Natural killer cell (primary cell): ENCODE measurements at regions not wholly inside any gene's neighbourhood (a gene's known extent, or its start where the extent isn't known, plus 50 kb on each side); places are given as distances from the start of the nearest gene placed in this dataset.

ENCODE experiments used
- ATAC-seq, 3 donors: fragments of 150-1000 bp in 2 of 3; fragments of 200-7000 bp in 1 of 3; cut with Tn5 transposase; 1 replicate in 1 of 3; 2 replicates in 2 of 3; pipeline ENCODE4 v1.10.0; 2021; ENCODE audit warnings: mild to moderate bottlenecking in 2 of 3, moderate library complexity in 2 of 3
- DNase-seq, 2 donors: peaks; one replicate each; pipeline versions ENCODE4 v3.0.0 to v3.0.0-alpha.2; 2013 to 2021; ENCODE audit warnings: mixed read lengths in 1 of 2
- H3K27ac ChIP-seq: one replicate; pipeline ENCODE4 v1.5.1; 2013; ENCODE audit warnings: mild to moderate bottlenecking, low read length
- H3K27me3 ChIP-seq: one replicate; pipeline ENCODE4 v1.6.1; 2013; ENCODE audit warnings: low read length; ENCODE audit not compliant: control insufficient read depth, insufficient read depth
- H3K36me3 ChIP-seq: one replicate; pipeline ENCODE4 v1.6.1; 2013; ENCODE audit warnings: low read length; ENCODE audit not compliant: control insufficient read depth, insufficient read depth
- H3K4me1 ChIP-seq: one replicate; pipeline ENCODE4 v1.6.1; 2013; ENCODE audit warnings: low read length; ENCODE audit not compliant: control insufficient read depth, insufficient read depth
- H3K4me3 ChIP-seq: one replicate; pipeline ENCODE4 v1.5.1; 2013; ENCODE audit warnings: low read length
- H3K9me3 ChIP-seq: one replicate; pipeline ENCODE4 v1.6.1; 2013; ENCODE audit warnings: low read length; ENCODE audit not compliant: control insufficient read depth, insufficient read depth
- H3K27ac Mint-ChIP-seq, 2 donors: one replicate each; pipeline ENCODE4 v1.8.0; 2022; ENCODE audit warnings: mild to moderate bottlenecking in 2 of 2, mixed read lengths in 2 of 2, moderate library complexity in 1 of 2
- H3K27me3 Mint-ChIP-seq, 2 donors: one replicate each; pipeline ENCODE4 v1.8.0; 2022; ENCODE audit warnings: low read depth in 2 of 2, mixed read lengths in 2 of 2
- H3K36me3 Mint-ChIP-seq: one replicate; pipeline ENCODE4 v1.8.0; 2022; ENCODE audit warnings: mixed read lengths
- H3K4me1 Mint-ChIP-seq, 2 donors: one replicate each; pipeline ENCODE4 v1.8.0; 2022; ENCODE audit warnings: mixed read lengths in 2 of 2
- H3K4me3 Mint-ChIP-seq: one replicate; pipeline ENCODE4 v1.8.0; 2022; ENCODE audit warnings: mild to moderate bottlenecking, moderate library complexity, mixed read lengths
- H3K9me3 Mint-ChIP-seq, 2 donors: one replicate each; pipeline ENCODE4 v1.8.0; 2022; ENCODE audit warnings: mixed read lengths in 2 of 2
- WGBS: methylation state at CpG from one replicate; pipeline ENCODE4 v1.1.7; 2013; ENCODE audit warnings: missing lambda C conversion rate; ENCODE audit not compliant: insufficient coverage; 5-methylcytosine and 5-hydroxymethylcytosine counted together
- intact Hi-C: fragments of 100-400 bp; cut with micrococcal nuclease; formaldehyde crosslinking; loops from one replicate; pipeline ENCODE4 v1.14.2; 2022
- TF ChIP-seq, protein P1 (sequence below): fragments of 200-600 bp; IDR thresholded peaks from one replicate; pipeline ENCODE4 v1.8.0; 2022; ENCODE audit warnings: antibody characterized with exemption

DNA sequence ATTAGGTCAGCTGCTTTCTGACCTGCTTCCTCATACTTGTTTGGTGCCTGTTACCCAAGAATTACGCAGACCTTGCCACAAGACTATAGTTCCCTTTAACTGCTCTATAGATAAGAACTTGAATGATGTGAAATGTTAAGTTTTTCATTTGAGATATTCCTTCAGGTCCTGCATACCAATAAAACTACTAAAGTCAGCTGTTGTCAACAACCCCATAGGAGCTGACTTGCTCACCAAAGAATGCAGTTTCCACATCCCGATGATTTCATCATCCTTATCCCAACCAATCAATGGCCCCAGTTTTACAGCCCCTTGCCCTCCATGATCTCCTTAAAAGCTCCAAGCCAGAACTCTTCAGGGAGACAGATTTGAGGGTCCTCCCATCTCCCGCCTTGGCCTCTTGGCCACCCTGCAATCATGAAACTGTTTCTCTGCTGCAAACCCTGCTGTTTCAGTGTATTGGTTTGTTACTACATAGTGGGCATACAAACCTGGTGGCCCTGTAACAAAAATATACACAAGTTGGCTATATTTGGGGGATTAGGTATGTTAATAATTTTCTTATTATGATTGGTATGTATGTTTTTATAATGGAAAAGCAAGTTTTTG lies 396.3 kb upstream of the CHST9 start:
- intact Hi-C loops, result no loop called here
- Histone ChIP-seq H3K36me3 (no peaks in the 10 kb centered on the region), H3K27me3 (no peaks in the 10 kb centered on the region), H3K4me3 (no peak overlapping the region), H3K27ac (no peak overlapping the region), H3K9me3 (peaks cover 4% of the 10 kb centered on the region), H3K4me1 (no peaks in the 10 kb centered on the region)
- TF ChIP-seq, protein P1, sequence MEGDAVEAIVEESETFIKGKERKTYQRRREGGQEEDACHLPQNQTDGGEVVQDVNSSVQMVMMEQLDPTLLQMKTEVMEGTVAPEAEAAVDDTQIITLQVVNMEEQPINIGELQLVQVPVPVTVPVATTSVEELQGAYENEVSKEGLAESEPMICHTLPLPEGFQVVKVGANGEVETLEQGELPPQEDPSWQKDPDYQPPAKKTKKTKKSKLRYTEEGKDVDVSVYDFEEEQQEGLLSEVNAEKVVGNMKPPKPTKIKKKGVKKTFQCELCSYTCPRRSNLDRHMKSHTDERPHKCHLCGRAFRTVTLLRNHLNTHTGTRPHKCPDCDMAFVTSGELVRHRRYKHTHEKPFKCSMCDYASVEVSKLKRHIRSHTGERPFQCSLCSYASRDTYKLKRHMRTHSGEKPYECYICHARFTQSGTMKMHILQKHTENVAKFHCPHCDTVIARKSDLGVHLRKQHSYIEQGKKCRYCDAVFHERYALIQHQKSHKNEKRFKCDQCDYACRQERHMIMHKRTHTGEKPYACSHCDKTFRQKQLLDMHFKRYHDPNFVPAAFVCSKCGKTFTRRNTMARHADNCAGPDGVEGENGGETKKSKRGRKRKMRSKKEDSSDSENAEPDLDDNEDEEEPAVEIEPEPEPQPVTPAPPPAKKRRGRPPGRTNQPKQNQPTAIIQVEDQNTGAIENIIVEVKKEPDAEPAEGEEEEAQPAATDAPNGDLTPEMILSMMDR, result no peak
- no peaks in the 10 kb centered on the region for H3K36me3 Mint-ChIP-seq
- H3K27ac Mint-ChIP-seq, result no peak overlapping the region
- H3K4me1 Mint-ChIP-seq, result no peaks in the 10 kb centered on the region
- H3K27me3 Mint-ChIP-seq, result no peaks in the 10 kb centered on the region
- H3K9me3 Mint-ChIP-seq, result no peaks in the 10 kb centered on the region
- WGBS, result 50% methylated on average over 2 of the region's 3 CpGs
- no peak overlapping the region for H3K4me3 Mint-ChIP-seq
- ATAC-seq, result no peak
- no peak for DNase-seq

DNA sequence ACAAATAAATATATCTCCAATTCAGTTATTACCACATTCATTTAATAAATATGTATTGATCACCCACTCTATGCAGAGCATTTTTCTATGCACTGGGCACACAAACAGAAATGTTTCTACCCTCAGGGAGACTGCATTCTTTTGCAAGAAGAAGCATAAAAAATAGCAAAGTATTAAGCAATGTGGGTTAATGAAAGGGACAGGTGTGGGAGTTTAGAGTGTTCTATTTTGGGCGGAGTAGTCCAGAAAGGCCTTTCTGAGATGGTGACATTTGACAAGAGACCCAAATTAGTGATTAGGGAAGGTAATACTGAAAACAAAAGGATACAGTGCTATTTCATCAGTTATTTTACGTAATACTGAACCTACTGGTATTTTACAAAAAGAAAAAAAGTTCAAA lies 394.3 kb upstream of the CHST9 start:
- H3K36me3 Mint-ChIP-seq, result no peaks in the 10 kb centered on the region
- H3K27me3 Mint-ChIP-seq, result no peaks in the 10 kb centered on the region
- no peak overlapping the region for H3K4me3 Mint-ChIP-seq
- Histone ChIP-seq H3K36me3 (no peaks in the 10 kb centered on the region), H3K27me3 (no peaks in the 10 kb centered on the region), H3K4me3 (no peak overlapping the region), H3K27ac (no peak overlapping the region), H3K9me3 (peaks cover 4% of the 10 kb centered on the region), H3K4me1 (no peaks in the 10 kb centered on the region)
- ATAC-seq, result no peak
- no peak for DNase-seq
- 92% methylated on average over 1 of the region's 2 CpGs for WGBS
- H3K4me1 Mint-ChIP-seq, result no peaks in the 10 kb centered on the region
- intact Hi-C loops, result no loop called here
- H3K9me3 Mint-ChIP-seq, result peaks cover 0 to 4% of the 10 kb centered on the region in 2 donors
- no peak overlapping the region for H3K27ac Mint-ChIP-seq
- TF ChIP-seq, protein P1, result no peak

DNA sequence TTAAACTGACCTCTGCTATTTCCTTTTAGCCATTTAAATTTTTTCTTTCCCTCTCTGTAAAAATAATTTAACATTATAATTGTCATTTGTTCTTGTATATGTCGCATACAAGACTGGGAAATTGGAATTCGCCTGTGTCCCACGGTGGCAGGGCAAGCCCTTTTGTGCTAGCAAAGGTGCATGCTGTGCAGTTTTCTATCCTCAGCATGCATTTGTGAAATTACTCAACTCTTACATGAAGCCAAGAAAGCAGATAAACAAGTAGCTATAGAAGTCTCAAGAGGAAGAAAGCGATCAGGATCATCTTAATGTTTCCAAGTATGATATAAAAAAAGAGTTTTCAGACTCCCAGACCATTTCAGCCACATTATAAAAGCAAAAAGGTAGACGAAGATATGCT lies 392.6 kb upstream of the CHST9 start:
- Mint-ChIP-seq H3K27ac (no peak overlapping the region), H3K36me3 (no peaks in the 10 kb centered on the region), H3K4me1 (no peaks in the 10 kb centered on the region), H3K27me3 (no peaks in the 10 kb centered on the region), H3K9me3 (peaks cover 2 to 4% of the 10 kb centered on the region in 2 donors), H3K4me3 (no peak overlapping the region)
- TF ChIP-seq, protein P1, result no peak
- ATAC-seq, result no peak
- DNase-seq, result no peak
- intact Hi-C loops, result no loop called here
- no peaks in the 10 kb centered on the region for H3K4me1 ChIP-seq
- H3K9me3 ChIP-seq, result peaks cover 4% of the 10 kb centered on the region
- no peak overlapping the region for H3K27ac ChIP-seq
- H3K36me3 ChIP-seq, result no peaks in the 10 kb centered on the region
- H3K4me3 ChIP-seq, result no peak overlapping the region
- H3K27me3 ChIP-seq, result no peaks in the 10 kb centered on the region
- 66% methylated on average over 5 of the region's 5 CpGs for WGBS

DNA sequence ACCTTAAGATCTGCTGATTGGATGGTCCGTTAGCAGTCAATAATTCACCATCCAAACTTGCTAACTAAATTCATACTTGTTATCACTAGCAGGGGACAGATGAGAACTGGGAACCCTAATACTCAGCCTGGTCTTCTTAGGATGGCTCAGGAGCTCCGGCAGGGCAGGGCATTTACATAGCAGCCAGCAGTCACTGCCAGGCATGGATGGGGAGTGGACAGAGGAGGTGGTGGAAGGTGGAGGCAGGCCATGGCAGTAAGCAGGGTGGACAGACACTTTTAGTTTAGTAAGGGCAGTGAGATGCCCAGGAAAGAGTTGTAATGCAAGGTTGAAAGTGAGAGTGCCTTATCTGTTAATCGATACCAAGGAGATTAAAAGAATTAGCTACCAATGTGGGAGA lies 392.2 kb upstream of the CHST9 start:
- no peaks in the 10 kb centered on the region for H3K36me3 Mint-ChIP-seq
- Histone ChIP-seq H3K4me3 (no peak overlapping the region), H3K27ac (no peak overlapping the region), H3K36me3 (no peaks in the 10 kb centered on the region), H3K9me3 (peaks cover 4% of the 10 kb centered on the region), H3K4me1 (no peaks in the 10 kb centered on the region), H3K27me3 (no peaks in the 10 kb centered on the region)
- H3K27ac Mint-ChIP-seq, result no peak overlapping the region
- no peak overlapping the region for H3K4me3 Mint-ChIP-seq
- ATAC-seq, result no peak
- intact Hi-C loops, result no loop called here
- no peak for DNase-seq
- peaks cover 2 to 4% of the 10 kb centered on the region in 2 donors for H3K9me3 Mint-ChIP-seq
- 80% methylated on average over 3 of the region's 3 CpGs for WGBS
- TF ChIP-seq, protein P1, result no peak
- no peaks in the 10 kb centered on the region for H3K4me1 Mint-ChIP-seq
- H3K27me3 Mint-ChIP-seq, result no peaks in the 10 kb centered on the region
